K562 (cell line): ENCODE measurements at regions not wholly inside any gene's neighbourhood (a gene's known extent, or its start where the extent isn't known, plus 50 kb on each side); places are given as distances from the start of the nearest gene placed in this dataset.

ENCODE experiments used
- ATAC-seq: fragments of 200-7000 bp; cut with Tn5 transposase; 3 replicates; pipeline ENCODE4 v1.9.1; 2020; ENCODE audit warnings: moderate library complexity
- BruUV-seq: library from RNA; stranded (reverse); fragments of 400-500 nt; replicated peaks from 2 replicates; lab custom pipeline; 2021; lab: Mats Ljungman, UMichigan
- CTCF ChIA-PET: fragments of 300-600 bp; formaldehyde crosslinking; extraction: SDS; loops from one replicate; lab custom pipeline; 2021; ENCODE audit warnings: low intra/inter-chr PET ratio; lab: Yijun Ruan, JAX
- POLR2A ChIA-PET: fragments of 300-600, 350-650 bp; sonication (Branson Sonifier 250); formaldehyde crosslinking; extraction: SDS; loops from one replicate; lab custom pipeline; 2021; ENCODE audit warnings: antibody characterized with exemption, inconsistent platforms; lab: Yijun Ruan, JAX
- DNase-seq, 4 experiments: peaks; one replicate each; pipeline versions ENCODE4 v3.0.0 to v3.0.0-alpha.2; 2011 to 2018; ENCODE audit warnings: low spot score in 3 of 4, mixed read lengths in 3 of 4; ENCODE audit errors: extremely low read depth in 1 of 4
- FAIRE-seq: peaks from 2 replicates; lab custom pipeline; 2011; peaks lifted over from hg19 to GRCh38; lab: Jason Lieb, UNC
- H2AFZ ChIP-seq: 2 replicates; pipeline ENCODE4 v1.6.0; 2011; ENCODE audit warnings: low read depth, low read length, control low read depth, inconsistent platforms
- H3K27ac ChIP-seq: fragments of 200-600 bp; 3 replicates; pipeline ENCODE4 v1.8.0; 2011; ENCODE audit warnings: low read depth, mild to moderate bottlenecking, control low read depth, inconsistent platforms, low read length, moderate library complexity, mixed read lengths; ENCODE audit errors: extremely low read depth
- H3K27me3 ChIP-seq, 2 experiments: fragments of 300-600 bp in 1 of 2; 2 replicates in 1 of 2; 3 replicates in 1 of 2; pipeline versions ENCODE4 v1.6.0 to v1.8.0; 2011; ENCODE audit warnings: inconsistent platforms in 2 of 2, low read length in 2 of 2, mild to moderate bottlenecking in 1 of 2, mixed read lengths in 1 of 2, moderate library complexity in 1 of 2; ENCODE audit not compliant: control insufficient read depth in 2 of 2, insufficient read depth in 2 of 2
- H3K36me3 ChIP-seq: fragments of 300-600 bp; 3 replicates; pipeline ENCODE4 v1.8.0; 2011; ENCODE audit warnings: mild to moderate bottlenecking, low read length, inconsistent platforms; ENCODE audit not compliant: control insufficient read depth, insufficient read depth
- H3K4me1 ChIP-seq, 2 experiments: fragments of 200-600 bp in 1 of 2; replicated peaks in 1 of 2; 2 replicates in 1 of 2; 3 replicates in 1 of 2; pipeline versions ENCODE4 v1.5.1 to v1.8.0; 2011; ENCODE audit warnings: inconsistent platforms in 2 of 2, low read length in 2 of 2, mild to moderate bottlenecking in 1 of 2, mixed read lengths in 1 of 2, moderate library complexity in 1 of 2; ENCODE audit not compliant: control insufficient read depth in 2 of 2, insufficient read depth in 2 of 2
- H3K4me2 ChIP-seq: 2 replicates; pipeline ENCODE4 v1.6.1; 2011; ENCODE audit warnings: low read length, control low read depth, inconsistent platforms, mixed read lengths; ENCODE audit not compliant: insufficient read depth
- H3K4me3 ChIP-seq: fragments of 200-600 bp; sonication (generic), shearing (Covaris generic); 2 replicates; pipeline ENCODE4 v1.5.1; 2016; ENCODE audit warnings: control low read depth, inconsistent platforms
- H3K79me2 ChIP-seq: fragments of 200-600 bp; 3 replicates; pipeline ENCODE4 v1.8.0; 2011; ENCODE audit warnings: low read length, inconsistent platforms; ENCODE audit not compliant: control insufficient read depth, insufficient read depth
- H3K9ac ChIP-seq, 2 experiments: 2 replicates each; pipeline versions ENCODE4 v1.6.0 to v1.6.1; 2011; ENCODE audit warnings: low read depth in 2 of 2, low read length in 2 of 2, control low read depth in 1 of 2, inconsistent platforms in 1 of 2, mild to moderate bottlenecking in 1 of 2, mixed read lengths in 1 of 2; ENCODE audit not compliant: insufficient read depth in 1 of 2
- H3K9me1 ChIP-seq: one replicate; pipeline ENCODE4 v1.6.0; 2011; ENCODE audit warnings: inconsistent platforms, mild to moderate bottlenecking, low read length, moderate library complexity; ENCODE audit not compliant: control insufficient read depth, insufficient read depth
- H3K9me3 ChIP-seq: replicated peaks from 2 replicates; pipeline ENCODE4 v1.5.1; 2011; ENCODE audit warnings: low read depth, low read length, inconsistent platforms; ENCODE audit not compliant: control insufficient read depth, insufficient read depth
- H4K20me1 ChIP-seq: replicated peaks from 2 replicates; pipeline ENCODE4 v1.6.1; 2011; ENCODE audit warnings: low read length, inconsistent platforms, mixed read lengths; ENCODE audit not compliant: control insufficient read depth, insufficient read depth
- CBX2 ChIP-seq: fragments of 200-600 bp; sonication (generic); IDR thresholded peaks from one replicate; pipeline ENCODE4 v1.6.1; 2012; ENCODE audit warnings: mild to moderate bottlenecking, low read length, inconsistent platforms; ENCODE audit not compliant: insufficient read depth, poor library complexity, severe bottlenecking
- CGGBP1 ChIP-seq: fragments of 250-450 bp; sonication (Bioruptor Pico); IDR thresholded peaks from 2 replicates; pipeline ENCODE4 v1.9.0; 2021; ENCODE audit warnings: mild to moderate bottlenecking
- EWSR1 ChIP-seq: fragments of 450-650 bp; IDR thresholded peaks from 2 replicates; pipeline ENCODE4 v1.6.1; 2018; ENCODE audit warnings: borderline replicate concordance, mild to moderate bottlenecking, low read depth, moderate library complexity; ENCODE audit not compliant: partially characterized antibody
- JUNB ChIP-seq: fragments of 450-650 bp; formaldehyde crosslinking; conservative IDR thresholded peaks from 2 replicates; pipeline ENCODE4 v1.4.0; 2020; ENCODE audit warnings: mild to moderate bottlenecking
- NFYB ChIP-seq: IDR thresholded peaks from 2 replicates; pipeline ENCODE4 v1.6.1; 2011; ENCODE audit warnings: mild to moderate bottlenecking, moderate library complexity; ENCODE audit not compliant: insufficient read length; ENCODE audit errors: extremely low read depth
- PURB ChIP-seq: sonication (generic); formaldehyde crosslinking; IDR thresholded peaks from 2 replicates; pipeline ENCODE4 v1.9.0; 2021; ENCODE audit warnings: low read depth, mild to moderate bottlenecking, missing genetic modification reagents
- RAD51 ChIP-seq: fragments of 450-650 bp; IDR thresholded peaks from 2 replicates; pipeline ENCODE4 v1.7.1; 2016; ENCODE audit warnings: low read depth, mild to moderate bottlenecking, borderline replicate concordance
- RBM25 ChIP-seq: fragments of 200-400 bp; formaldehyde crosslinking; IDR thresholded peaks from 2 replicates; pipeline ENCODE4 v1.6.1; 2018; ENCODE audit warnings: low read length, low read depth, moderate library complexity; ENCODE audit not compliant: severe bottlenecking
- TEAD4 ChIP-seq, 2 experiments: sonication (generic) in 1 of 2; formaldehyde crosslinking in 1 of 2; IDR thresholded peaks; 2 replicates each; pipeline versions ENCODE4 v1.6.1 to v1.8.0; 2012 to 2022; ENCODE audit warnings: borderline replicate concordance in 1 of 2, inconsistent platforms in 1 of 2, low read length in 1 of 2, mild to moderate bottlenecking in 1 of 2, missing genetic modification reagents in 1 of 2
- ZBTB8A ChIP-seq: fragments of 450-650 bp; IDR thresholded peaks from 2 replicates; pipeline ENCODE4 v1.6.1; 2018; ENCODE audit warnings: mild to moderate bottlenecking, moderate library complexity; ENCODE audit not compliant: partially characterized antibody
- ZNF696 ChIP-seq: fragments of 250-450 bp; sonication (Bioruptor Pico); conservative IDR thresholded peaks from 2 replicates; pipeline ENCODE4 v1.4.0; 2020; ENCODE audit warnings: mild to moderate bottlenecking, moderate library complexity
- WGBS: fragments of 100-300 bp; shearing (Covaris generic); methylation state at CpG from one replicate; pipeline ENCODE4 v1.1.6; 2016; ENCODE audit warnings: low coverage, mixed read lengths; ENCODE audit not compliant: insufficient coverage; ENCODE audit errors: missing lambda C conversion rate; 5-methylcytosine and 5-hydroxymethylcytosine counted together
- in situ Hi-C: fragments of 300-500 bp; cut with MboI; formaldehyde crosslinking; loops from 4 replicates; pipeline ENCODE4 v1.15.0; 2018; ENCODE audit warnings: inconsistent platforms, mixed read lengths
- intact Hi-C: fragments of 100-400 bp; cut with micrococcal nuclease; formaldehyde crosslinking; loops from 2 replicates; pipeline ENCODE4 v1.14.2; 2022
- TF ChIP-seq, protein P1 (sequence below): fragments of 250-450 bp; sonication (Bioruptor Pico); IDR thresholded peaks from 2 replicates; pipeline ENCODE4 v1.6.1; 2021; ENCODE audit warnings: mild to moderate bottlenecking
- TF ChIP-seq, protein P2 (sequence below): fragments of 250-450 bp; sonication (Bioruptor Pico); IDR thresholded peaks from 2 replicates; pipeline ENCODE4 v1.8.0; 2021; ENCODE audit warnings: borderline replicate concordance, mild to moderate bottlenecking, moderate library complexity; ENCODE audit not compliant: poor library complexity, severe bottlenecking

GRCh38 chr7:25704413-25704812, 447.6 kb upstream of the NFE2L3 start:
- intact Hi-C loops = no loop called here
- DNase-seq (no peak), FAIRE-seq (no peak), ATAC-seq (no peak)
- Histone ChIP-seq H3K27ac (no peak overlapping the region), H3K4me2 (no peak overlapping the region), H3K9me1 (no peaks in the 10 kb centered on the region), H3K79me2 (no peaks in the 10 kb centered on the region), H3K9ac (no peak overlapping the region), H3K4me1 (no peaks in the 10 kb centered on the region), H3K27me3 (peaks cover 0 to 9% of the 10 kb centered on the region in 2 experiments; a peak in 2 of 5 replicates), H3K36me3 (no peaks in the 10 kb centered on the region), H3K9me3 (no peaks in the 10 kb centered on the region; the same call in 1 of the 2 replicates), H2AFZ (no peak overlapping the region), H3K4me3 (no peak overlapping the region), H4K20me1 (no peaks in the 10 kb centered on the region)
- WGBS = 3% methylated on average over 6 of the region's 8 CpGs
- BruUV-seq = no TSS peak
- in situ Hi-C loops = no loop called here
- CTCF ChIA-PET = no interaction called here
- no peak for TF ChIP-seq NFYB
- no peak for TF ChIP-seq JUNB (CRISPR knock-in tag)
- TF ChIP-seq CGGBP1 = no peak
- TF ChIP-seq TEAD4 (IDR thresholded peaks at IDR 0.05; ENCODE audit: low read length) = no peak
- no peak for TF ChIP-seq TEAD4 (CRISPR knock-in tag; IDR thresholded peaks at IDR 0.05; ENCODE audit: borderline replicate concordance)
- TF ChIP-seq, protein P1, sequence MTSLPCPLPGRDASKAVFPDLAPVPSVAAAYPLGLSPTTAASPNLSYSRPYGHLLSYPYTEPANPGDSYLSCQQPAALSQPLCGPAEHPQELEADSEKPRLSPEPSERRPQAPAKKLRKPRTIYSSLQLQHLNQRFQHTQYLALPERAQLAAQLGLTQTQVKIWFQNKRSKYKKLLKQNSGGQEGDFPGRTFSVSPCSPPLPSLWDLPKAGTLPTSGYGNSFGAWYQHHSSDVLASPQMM = no peak
- TF ChIP-seq, protein P2, sequence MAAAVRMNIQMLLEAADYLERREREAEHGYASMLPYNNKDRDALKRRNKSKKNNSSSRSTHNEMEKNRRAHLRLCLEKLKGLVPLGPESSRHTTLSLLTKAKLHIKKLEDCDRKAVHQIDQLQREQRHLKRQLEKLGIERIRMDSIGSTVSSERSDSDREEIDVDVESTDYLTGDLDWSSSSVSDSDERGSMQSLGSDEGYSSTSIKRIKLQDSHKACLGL = no peak
- no peak for TF ChIP-seq ZBTB8A
- no peak for TF ChIP-seq ZNF696 (CRISPR knock-in tag)
- no peak for TF ChIP-seq RAD51
- no peak for TF ChIP-seq RBM25
- TF ChIP-seq EWSR1 = no peak
- TF ChIP-seq CBX2 = no peak
- TF ChIP-seq PURB = no peak
- POLR2A ChIA-PET = interaction anchor here (1.2 kb wide), 1 partner anchor 28 kb away, joined by 4 read pairs; no protein-coding TSS in a partner anchor
